ENCODE measurements at regions not wholly inside any gene's neighbourhood (a gene's known extent, or its start where the extent isn't known, plus 50 kb on each side); places are given as distances from the start of the nearest gene placed in this dataset.

- TF ChIP-seq CTCF (IDR thresholded peaks at IDR 0.05; ENCODE audit: low read depth, low read length, poor library complexity, severe bottlenecking) (no peak), EZH2phosphoT487 (IDR thresholded peaks at IDR 0.05; ENCODE audit: borderline replicate concordance, low read length) (no peak)
Observed at GRCh38 chr5:2213121-2213730, 330.5 kb upstream of the IRX4 start.

All from DOHH2 (cell line).